GM12801 (cell line): ENCODE measurements at regions not wholly inside any gene's neighbourhood (a gene's known extent, or its start where the extent isn't known, plus 50 kb on each side); places are given as distances from the start of the nearest gene placed in this dataset.

ENCODE experiments used
- TF ChIP-seq, protein P1 (sequence below): IDR thresholded peaks from one replicate; pipeline ENCODE4 v1.5.1; 2011; ENCODE audit warnings: control low read depth; ENCODE audit not compliant: insufficient read length; ENCODE audit errors: extremely low read depth

DNA sequence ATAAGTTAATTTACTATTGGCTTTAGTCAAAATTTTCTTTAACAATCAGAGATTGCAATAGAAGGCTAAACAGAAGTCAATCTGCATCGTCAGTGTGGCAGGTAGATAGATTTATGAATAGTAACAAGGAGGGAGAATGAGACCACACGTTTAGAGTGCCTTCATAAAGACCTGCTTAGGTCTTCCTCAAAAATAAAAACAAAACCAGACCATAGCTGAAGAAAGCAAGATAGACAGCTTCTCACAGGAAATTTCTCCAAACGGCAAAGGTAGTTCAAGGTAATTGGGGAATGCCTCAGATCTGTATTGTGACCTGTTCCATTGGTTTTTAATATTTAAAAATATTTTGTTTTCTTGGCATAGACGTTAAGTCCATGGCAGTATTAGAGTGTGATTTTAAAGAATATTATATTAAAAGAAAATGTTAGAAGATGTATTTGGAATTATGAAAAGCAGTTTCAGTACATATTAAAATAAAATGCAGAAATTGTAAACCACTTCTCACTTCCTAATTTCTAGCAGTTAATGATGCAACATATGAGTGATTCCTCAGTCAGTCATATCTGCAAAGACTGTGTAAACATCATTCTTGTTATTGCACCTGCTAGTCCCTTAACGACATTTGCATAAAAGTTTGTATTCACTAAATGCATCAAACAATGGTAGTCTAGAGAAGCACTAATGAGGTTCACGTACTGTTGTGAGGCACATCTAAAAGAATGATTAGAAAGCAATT, 278.0 kb downstream of the HLX start:
- TF ChIP-seq, protein P1, sequence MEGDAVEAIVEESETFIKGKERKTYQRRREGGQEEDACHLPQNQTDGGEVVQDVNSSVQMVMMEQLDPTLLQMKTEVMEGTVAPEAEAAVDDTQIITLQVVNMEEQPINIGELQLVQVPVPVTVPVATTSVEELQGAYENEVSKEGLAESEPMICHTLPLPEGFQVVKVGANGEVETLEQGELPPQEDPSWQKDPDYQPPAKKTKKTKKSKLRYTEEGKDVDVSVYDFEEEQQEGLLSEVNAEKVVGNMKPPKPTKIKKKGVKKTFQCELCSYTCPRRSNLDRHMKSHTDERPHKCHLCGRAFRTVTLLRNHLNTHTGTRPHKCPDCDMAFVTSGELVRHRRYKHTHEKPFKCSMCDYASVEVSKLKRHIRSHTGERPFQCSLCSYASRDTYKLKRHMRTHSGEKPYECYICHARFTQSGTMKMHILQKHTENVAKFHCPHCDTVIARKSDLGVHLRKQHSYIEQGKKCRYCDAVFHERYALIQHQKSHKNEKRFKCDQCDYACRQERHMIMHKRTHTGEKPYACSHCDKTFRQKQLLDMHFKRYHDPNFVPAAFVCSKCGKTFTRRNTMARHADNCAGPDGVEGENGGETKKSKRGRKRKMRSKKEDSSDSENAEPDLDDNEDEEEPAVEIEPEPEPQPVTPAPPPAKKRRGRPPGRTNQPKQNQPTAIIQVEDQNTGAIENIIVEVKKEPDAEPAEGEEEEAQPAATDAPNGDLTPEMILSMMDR, result no peak

DNA sequence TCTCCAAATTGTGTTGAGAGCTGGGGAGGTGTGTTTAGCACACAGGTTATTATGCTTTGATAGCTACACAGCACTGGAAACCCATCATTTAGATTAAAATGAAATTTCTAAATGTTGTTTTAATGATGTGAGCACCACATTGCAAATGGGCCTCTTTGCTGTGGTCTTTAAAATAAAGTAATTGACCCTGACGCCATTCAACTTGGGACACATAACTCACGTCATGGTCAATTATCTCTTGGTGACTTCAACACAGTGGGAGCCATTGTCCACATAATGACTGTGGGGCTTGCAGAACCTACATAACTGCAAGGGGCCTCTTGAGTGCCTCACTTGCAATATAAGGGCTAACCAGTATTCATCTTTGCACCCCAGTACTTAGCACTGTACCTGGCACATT, 280.4 kb downstream of the HLX start:
- TF ChIP-seq, protein P1, result no peak

GRCh38 chr1:221161571-221162041, 282.4 kb downstream of the HLX start:
- TF ChIP-seq, protein P1, result no peak

DNA sequence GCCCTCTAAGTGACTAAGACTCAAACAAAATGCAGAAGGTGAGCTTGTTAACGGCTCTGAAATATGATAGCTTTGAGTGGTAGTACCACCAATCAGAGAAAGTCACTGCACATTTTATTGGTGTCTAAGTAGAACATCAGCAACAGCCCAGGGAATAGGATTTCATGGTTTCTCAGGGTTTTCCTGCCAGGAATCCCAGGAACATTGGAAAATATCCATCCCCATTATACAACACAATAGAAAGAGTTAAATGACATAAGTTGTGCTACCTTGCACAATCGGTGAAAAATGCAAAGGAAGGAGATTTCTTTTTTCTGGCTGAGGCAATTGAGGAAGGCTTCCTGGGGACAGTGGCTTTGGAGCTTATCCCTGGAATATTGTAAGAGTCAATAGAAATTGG, 283.1 kb downstream of the HLX start:
- TF ChIP-seq, protein P1, result no peak

DNA sequence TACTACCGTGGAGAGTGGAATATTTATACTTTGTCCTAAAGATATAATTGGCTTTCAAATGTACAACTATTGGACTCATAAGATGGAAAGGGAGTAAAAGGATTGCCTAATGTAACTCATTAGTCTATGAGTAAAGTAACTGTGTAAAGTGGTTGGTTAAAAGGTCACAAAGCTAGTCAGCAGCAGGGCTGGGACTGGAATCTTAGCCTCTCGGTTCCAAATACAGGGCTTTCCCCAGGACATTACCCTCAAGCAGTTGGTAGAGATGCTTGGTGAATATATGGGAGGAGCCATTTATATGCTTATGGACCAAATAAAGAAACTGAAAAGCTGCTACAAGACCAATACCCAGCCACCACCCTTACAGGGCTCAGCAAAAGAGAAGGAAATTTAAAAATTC, 283.7 kb downstream of the HLX start:
- TF ChIP-seq, protein P1, result no peak

DNA sequence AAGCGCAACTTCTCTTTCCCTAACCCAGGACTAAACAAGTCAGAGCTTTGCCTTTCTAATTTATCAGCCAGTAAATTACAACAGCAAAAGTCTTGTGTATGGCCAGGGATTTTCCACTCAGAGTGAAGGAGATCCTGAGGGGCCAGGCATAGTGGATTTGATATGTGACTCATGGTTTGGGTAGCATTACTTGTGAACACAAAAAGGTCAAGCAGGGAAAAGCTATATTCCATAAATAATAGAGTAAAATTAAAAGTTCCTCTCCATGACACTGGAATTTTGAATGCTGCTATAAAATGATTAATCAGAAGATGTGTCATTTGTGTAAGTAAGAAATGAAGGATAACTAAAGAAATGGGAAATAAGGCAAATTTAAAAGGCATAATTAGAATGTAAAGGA, 284.8 kb downstream of the HLX start:
- TF ChIP-seq, protein P1, result no peak

GRCh38 chr1:221164951-221165838, 286.0 kb downstream of the HLX start:
- TF ChIP-seq, protein P1, result no peak
